ENCODE measurements at regions not wholly inside any gene's neighbourhood (a gene's known extent, or its start where the extent isn't known, plus 50 kb on each side); places are given as distances from the start of the nearest gene placed in this dataset.
"Not testable (repeated sequence)": the region's sequence is repeated elsewhere in the genome, so short reads cannot be mapped to it uniquely, and the experiment has no call there.

GRCh38 chr12:89270548-89270947 lies 81.8 kb downstream of the DUSP6 start:
- H3K9ac ChIP-seq (ENCODE audit: low read length in 5 of 5): no peak overlapping the region
- peaks cover 0 to 3% (median 0%) of the 10 kb centered on the region in 5 donors for H3K9me3 ChIP-seq (ENCODE audit: control insufficient read depth in 5 of 5, low read length in 5 of 5)
- H3K4me1 ChIP-seq (ENCODE audit: control insufficient read depth in 5 of 5, insufficient read depth in 5 of 5, low read length in 5 of 5): peaks cover 0 to 6% (median 4%) of the 10 kb centered on the region in 5 donors
- no peak overlapping the region for H3K4me3 ChIP-seq (ENCODE audit: low read depth in 1 of 5, low read length in 5 of 5)
- H3K36me3 ChIP-seq (ENCODE audit: control insufficient read depth in 5 of 5, insufficient read depth in 5 of 5, low read length in 5 of 5): no peaks in the 10 kb centered on the region
- H3K27ac ChIP-seq (ENCODE audit: low read depth, low read length): no peak overlapping the region
- no peaks in the 10 kb centered on the region for H3K27me3 ChIP-seq (ENCODE audit: control insufficient read depth in 5 of 5, insufficient read depth in 4 of 5, low read length in 5 of 5)

- Histone ChIP-seq H3K9me3 (ENCODE audit: control insufficient read depth in 5 of 5, low read length in 5 of 5) (peaks cover 0 to 3% (median 0%) of the 10 kb centered on the region in 5 donors), H3K9ac (ENCODE audit: low read length in 5 of 5) (no peak overlapping the region), H3K27me3 (ENCODE audit: control insufficient read depth in 5 of 5, insufficient read depth in 4 of 5, low read length in 5 of 5) (no peaks in the 10 kb centered on the region), H3K4me3 (ENCODE audit: low read depth in 1 of 5, low read length in 5 of 5) (no peak overlapping the region), H3K27ac (ENCODE audit: low read depth, low read length) (no peak overlapping the region), H3K4me1 (ENCODE audit: control insufficient read depth in 5 of 5, insufficient read depth in 5 of 5, low read length in 5 of 5) (peaks cover 0 to 17% (median 13%) of the 10 kb centered on the region in 5 donors), H3K36me3 (ENCODE audit: control insufficient read depth in 5 of 5, insufficient read depth in 5 of 5, low read length in 5 of 5) (no peaks in the 10 kb centered on the region)
Observed at GRCh38 chr12:89269174-89269573, 83.1 kb downstream of the DUSP6 start.

- peak overlapping the region; percentile 43 for H3K27ac ChIP-seq (ENCODE audit: low read depth, low read length)
- H3K9me3 ChIP-seq (ENCODE audit: control insufficient read depth in 5 of 5, low read length in 5 of 5): peaks cover 0 to 3% (median 0%) of the 10 kb centered on the region in 5 donors
- peak overlapping the region in 1 of 5 donors; percentile 24 for H3K9ac ChIP-seq (ENCODE audit: low read length in 5 of 5)
- peaks cover 0 to 20% (median 13%) of the 10 kb centered on the region in 5 donors for H3K4me1 ChIP-seq (ENCODE audit: control insufficient read depth in 5 of 5, insufficient read depth in 5 of 5, low read length in 5 of 5)
- no peaks in the 10 kb centered on the region for H3K27me3 ChIP-seq (ENCODE audit: control insufficient read depth in 5 of 5, insufficient read depth in 4 of 5, low read length in 5 of 5)
- no peak overlapping the region for H3K4me3 ChIP-seq (ENCODE audit: low read depth in 1 of 5, low read length in 5 of 5)
- H3K36me3 ChIP-seq (ENCODE audit: control insufficient read depth in 5 of 5, insufficient read depth in 5 of 5, low read length in 5 of 5): no peaks in the 10 kb centered on the region
Observed at GRCh38 chr12:89267404-89267803, 84.9 kb downstream of the DUSP6 start.

GRCh38 chr12:89266574-89267188 lies 85.6 kb downstream of the DUSP6 start:
- not testable (repeated sequence) for H3K36me3 ChIP-seq (ENCODE audit: control insufficient read depth in 5 of 5, insufficient read depth in 5 of 5, low read length in 5 of 5); H3K27me3 ChIP-seq (ENCODE audit: control insufficient read depth in 5 of 5, insufficient read depth in 4 of 5, low read length in 5 of 5); H3K9me3 ChIP-seq (ENCODE audit: control insufficient read depth in 5 of 5, low read length in 5 of 5); H3K4me3 ChIP-seq (ENCODE audit: low read depth in 1 of 5, low read length in 5 of 5); H3K9ac ChIP-seq (ENCODE audit: low read length in 5 of 5)
- Histone ChIP-seq H3K27ac (ENCODE audit: low read depth, low read length) (peak overlapping the region; percentile 43), H3K4me1 (ENCODE audit: control insufficient read depth in 5 of 5, insufficient read depth in 5 of 5, low read length in 5 of 5) (peaks cover 0 to 26% (median 18%) of the 10 kb centered on the region in 5 donors)

GRCh38 chr12:89264837-89265236 lies 87.5 kb downstream of the DUSP6 start:
- Histone ChIP-seq H3K4me3 (ENCODE audit: low read depth in 1 of 5, low read length in 5 of 5) (no peak overlapping the region), H3K27ac (ENCODE audit: low read depth, low read length) (peak overlapping the region; percentile 87), H3K27me3 (ENCODE audit: control insufficient read depth in 5 of 5, insufficient read depth in 4 of 5, low read length in 5 of 5) (no peaks in the 10 kb centered on the region), H3K9ac (ENCODE audit: low read length in 5 of 5) (peak overlapping the region in 1 of 5 donors; percentile 75), H3K4me1 (ENCODE audit: control insufficient read depth in 5 of 5, insufficient read depth in 5 of 5, low read length in 5 of 5) (peaks cover 0 to 26% (median 18%) of the 10 kb centered on the region in 5 donors), H3K36me3 (ENCODE audit: control insufficient read depth in 5 of 5, insufficient read depth in 5 of 5, low read length in 5 of 5) (no peaks in the 10 kb centered on the region), H3K9me3 (ENCODE audit: control insufficient read depth in 5 of 5, low read length in 5 of 5) (no peaks in the 10 kb centered on the region)

GRCh38 chr12:89263900-89264299 lies 88.4 kb downstream of the DUSP6 start:
- Histone ChIP-seq H3K36me3 (ENCODE audit: control insufficient read depth in 5 of 5, insufficient read depth in 5 of 5, low read length in 5 of 5) (no peaks in the 10 kb centered on the region), H3K9me3 (ENCODE audit: control insufficient read depth in 5 of 5, low read length in 5 of 5) (no peaks in the 10 kb centered on the region), H3K27ac (ENCODE audit: low read depth, low read length) (peak overlapping the region; percentile 87), H3K4me1 (ENCODE audit: control insufficient read depth in 5 of 5, insufficient read depth in 5 of 5, low read length in 5 of 5) (peaks cover 0 to 26% (median 18%) of the 10 kb centered on the region in 5 donors), H3K9ac (ENCODE audit: low read length in 5 of 5) (peak overlapping the region in 1 of 5 donors; percentile 75), H3K4me3 (ENCODE audit: low read depth in 1 of 5, low read length in 5 of 5) (no peak overlapping the region), H3K27me3 (ENCODE audit: control insufficient read depth in 5 of 5, insufficient read depth in 4 of 5, low read length in 5 of 5) (no peaks in the 10 kb centered on the region)

GRCh38 chr12:89262855-89263552 lies 89.3 kb downstream of the DUSP6 start:
- H3K4me1 ChIP-seq (ENCODE audit: control insufficient read depth in 5 of 5, insufficient read depth in 5 of 5, low read length in 5 of 5): peaks cover 0 to 26% (median 18%) of the 10 kb centered on the region in 5 donors
- H3K4me3 ChIP-seq (ENCODE audit: low read depth in 1 of 5, low read length in 5 of 5): no peak overlapping the region
- peaks cover 0 to 7% (median 0%) of the 10 kb centered on the region in 5 donors for H3K9me3 ChIP-seq (ENCODE audit: control insufficient read depth in 5 of 5, low read length in 5 of 5)
- H3K27me3 ChIP-seq (ENCODE audit: control insufficient read depth in 5 of 5, insufficient read depth in 4 of 5, low read length in 5 of 5): no peaks in the 10 kb centered on the region
- H3K27ac ChIP-seq (ENCODE audit: low read depth, low read length): no peak overlapping the region
- no peaks in the 10 kb centered on the region for H3K36me3 ChIP-seq (ENCODE audit: control insufficient read depth in 5 of 5, insufficient read depth in 5 of 5, low read length in 5 of 5)
- no peak overlapping the region for H3K9ac ChIP-seq (ENCODE audit: low read length in 5 of 5)

GRCh38 chr12:89261982-89262381 lies 90.3 kb downstream of the DUSP6 start:
- H3K27ac ChIP-seq (ENCODE audit: low read depth, low read length): no peak overlapping the region
- H3K9ac ChIP-seq (ENCODE audit: low read length in 5 of 5): no peak overlapping the region
- peaks cover 0 to 10% (median 0%) of the 10 kb centered on the region in 5 donors for H3K9me3 ChIP-seq (ENCODE audit: control insufficient read depth in 5 of 5, low read length in 5 of 5)
- H3K27me3 ChIP-seq (ENCODE audit: control insufficient read depth in 5 of 5, insufficient read depth in 4 of 5, low read length in 5 of 5): no peaks in the 10 kb centered on the region
- H3K36me3 ChIP-seq (ENCODE audit: control insufficient read depth in 5 of 5, insufficient read depth in 5 of 5, low read length in 5 of 5): no peaks in the 10 kb centered on the region
- peaks cover 0 to 26% (median 18%) of the 10 kb centered on the region in 5 donors for H3K4me1 ChIP-seq (ENCODE audit: control insufficient read depth in 5 of 5, insufficient read depth in 5 of 5, low read length in 5 of 5)
- no peak overlapping the region for H3K4me3 ChIP-seq (ENCODE audit: low read depth in 1 of 5, low read length in 5 of 5)

GRCh38 chr12:89260841-89261637 lies 91.3 kb downstream of the DUSP6 start:
- no peak overlapping the region for H3K9ac ChIP-seq (ENCODE audit: low read length in 5 of 5)
- H3K9me3 ChIP-seq (ENCODE audit: control insufficient read depth in 5 of 5, low read length in 5 of 5): peaks cover 0 to 10% (median 0%) of the 10 kb centered on the region in 5 donors
- H3K4me1 ChIP-seq (ENCODE audit: control insufficient read depth in 5 of 5, insufficient read depth in 5 of 5, low read length in 5 of 5): peaks cover 0 to 26% (median 16%) of the 10 kb centered on the region in 5 donors
- no peak overlapping the region for H3K4me3 ChIP-seq (ENCODE audit: low read depth in 1 of 5, low read length in 5 of 5)
- no peak overlapping the region for H3K27ac ChIP-seq (ENCODE audit: low read depth, low read length)
- no peaks in the 10 kb centered on the region for H3K36me3 ChIP-seq (ENCODE audit: control insufficient read depth in 5 of 5, insufficient read depth in 5 of 5, low read length in 5 of 5)
- H3K27me3 ChIP-seq (ENCODE audit: control insufficient read depth in 5 of 5, insufficient read depth in 4 of 5, low read length in 5 of 5): no peaks in the 10 kb centered on the region

GRCh38 chr12:89259821-89260220 lies 92.5 kb downstream of the DUSP6 start:
- H3K9ac ChIP-seq (ENCODE audit: low read length in 5 of 5): no peak overlapping the region
- no peak overlapping the region for H3K4me3 ChIP-seq (ENCODE audit: low read depth in 1 of 5, low read length in 5 of 5)
- H3K36me3 ChIP-seq (ENCODE audit: control insufficient read depth in 5 of 5, insufficient read depth in 5 of 5, low read length in 5 of 5): no peaks in the 10 kb centered on the region
- H3K9me3 ChIP-seq (ENCODE audit: control insufficient read depth in 5 of 5, low read length in 5 of 5): peaks cover 0 to 10% (median 0%) of the 10 kb centered on the region in 5 donors
- H3K27me3 ChIP-seq (ENCODE audit: control insufficient read depth in 5 of 5, insufficient read depth in 4 of 5, low read length in 5 of 5): no peaks in the 10 kb centered on the region
- H3K27ac ChIP-seq (ENCODE audit: low read depth, low read length): no peak overlapping the region
- peaks cover 0 to 15% (median 7%) of the 10 kb centered on the region in 5 donors for H3K4me1 ChIP-seq (ENCODE audit: control insufficient read depth in 5 of 5, insufficient read depth in 5 of 5, low read length in 5 of 5)
